ENCODE measurements at regions not wholly inside any gene's neighbourhood (a gene's known extent, or its start where the extent isn't known, plus 50 kb on each side); places are given as distances from the start of the nearest gene placed in this dataset.

DNA sequence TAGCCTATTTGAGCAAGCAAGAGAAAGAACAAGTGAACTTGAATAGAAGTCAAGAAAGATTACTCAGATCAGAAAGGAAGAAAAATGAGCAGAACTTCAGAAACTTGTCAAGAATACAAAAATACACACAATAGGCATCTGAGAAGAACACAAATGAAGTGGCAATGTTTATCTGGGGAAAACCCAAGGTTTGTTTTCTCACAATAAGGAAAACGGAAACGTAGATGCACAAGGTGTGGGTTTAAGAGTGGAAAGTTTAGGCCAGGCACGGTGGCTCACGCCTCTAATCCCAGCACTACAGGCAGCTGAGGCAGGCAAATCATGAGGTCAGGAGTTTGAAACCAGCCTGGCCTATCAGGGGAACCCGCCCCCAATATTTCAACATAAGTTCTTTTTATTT lies 159.5 kb upstream of the GYPC start:
- TF ChIP-seq, protein P1, sequence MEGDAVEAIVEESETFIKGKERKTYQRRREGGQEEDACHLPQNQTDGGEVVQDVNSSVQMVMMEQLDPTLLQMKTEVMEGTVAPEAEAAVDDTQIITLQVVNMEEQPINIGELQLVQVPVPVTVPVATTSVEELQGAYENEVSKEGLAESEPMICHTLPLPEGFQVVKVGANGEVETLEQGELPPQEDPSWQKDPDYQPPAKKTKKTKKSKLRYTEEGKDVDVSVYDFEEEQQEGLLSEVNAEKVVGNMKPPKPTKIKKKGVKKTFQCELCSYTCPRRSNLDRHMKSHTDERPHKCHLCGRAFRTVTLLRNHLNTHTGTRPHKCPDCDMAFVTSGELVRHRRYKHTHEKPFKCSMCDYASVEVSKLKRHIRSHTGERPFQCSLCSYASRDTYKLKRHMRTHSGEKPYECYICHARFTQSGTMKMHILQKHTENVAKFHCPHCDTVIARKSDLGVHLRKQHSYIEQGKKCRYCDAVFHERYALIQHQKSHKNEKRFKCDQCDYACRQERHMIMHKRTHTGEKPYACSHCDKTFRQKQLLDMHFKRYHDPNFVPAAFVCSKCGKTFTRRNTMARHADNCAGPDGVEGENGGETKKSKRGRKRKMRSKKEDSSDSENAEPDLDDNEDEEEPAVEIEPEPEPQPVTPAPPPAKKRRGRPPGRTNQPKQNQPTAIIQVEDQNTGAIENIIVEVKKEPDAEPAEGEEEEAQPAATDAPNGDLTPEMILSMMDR (IDR thresholded peaks at IDR 0.05), result no peak
- no peak for TF ChIP-seq POLR2A (IDR thresholded peaks at IDR 0.05)
- Histone ChIP-seq H3K9me3 (no peaks in the 10 kb centered on the region), H3K4me3 (replicated peaks in 1 of 3) (no peak overlapping the region), H3K36me3 (no peaks in the 10 kb centered on the region), H3K27ac (no peak overlapping the region), H3K4me1 (no peaks in the 10 kb centered on the region), H3K27me3 (no peaks in the 10 kb centered on the region)
- no peak for DNase-seq
- 91 to 95% methylated on average over 5 of the region's 5 CpGs for WGBS, 2 donors
- intact Hi-C loops (cut with DNase I), result no loop called here

DNA sequence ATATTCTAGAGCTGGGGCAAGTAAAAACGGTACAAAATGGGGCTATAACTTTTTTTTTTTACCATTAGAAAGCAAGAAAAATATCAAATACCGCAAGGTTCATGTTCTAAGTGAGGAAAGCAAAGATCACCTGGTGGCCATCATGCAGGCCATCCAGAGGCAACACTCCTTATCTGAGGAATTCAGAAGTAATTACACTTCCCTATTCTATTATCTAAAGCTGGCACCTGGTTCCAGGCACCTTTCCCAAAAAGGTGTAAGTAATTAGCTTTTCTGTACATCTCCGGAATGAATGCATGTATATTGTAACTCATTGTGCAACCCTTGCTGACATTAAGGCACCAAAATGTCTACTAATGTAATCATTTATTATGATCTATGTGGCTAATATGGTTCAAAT lies 152.5 kb upstream of the GYPC start:
- intact Hi-C loops (cut with DNase I), result no loop called here
- TF ChIP-seq POLR2A (IDR thresholded peaks at IDR 0.05), result no peak
- TF ChIP-seq, protein P1 (IDR thresholded peaks at IDR 0.05), result no peak
- Histone ChIP-seq H3K36me3 (no peaks in the 10 kb centered on the region), H3K4me3 (replicated peaks in 1 of 3) (no peak overlapping the region), H3K4me1 (no peaks in the 10 kb centered on the region), H3K27me3 (no peaks in the 10 kb centered on the region), H3K27ac (no peak overlapping the region), H3K9me3 (no peaks in the 10 kb centered on the region)
- DNase-seq, result no peak
- WGBS, 2 donors, result 75 to 81% methylated on average over 3 of the region's 3 CpGs

DNA sequence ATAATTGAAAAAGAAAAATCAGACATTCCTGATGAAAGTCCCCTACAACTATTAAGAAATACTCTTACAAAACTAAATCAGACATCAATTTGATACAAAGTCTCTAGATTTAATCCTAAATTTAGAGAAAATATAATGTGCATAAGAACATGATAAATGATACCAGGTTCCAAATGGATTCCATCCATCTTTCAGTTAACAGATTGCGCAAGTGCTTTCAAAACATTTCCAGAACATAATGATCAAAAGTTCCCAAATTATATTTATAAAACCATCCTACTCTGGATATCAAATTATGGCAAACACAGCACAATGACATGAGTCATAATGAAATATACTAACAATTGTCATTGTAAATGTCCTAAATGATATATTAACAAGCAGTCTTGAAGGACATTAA lies 151.0 kb upstream of the GYPC start:
- WGBS, 2 donors, result 94 to 97% methylated on average over 1 of the region's 1 CpG
- DNase-seq, result no peak
- Histone ChIP-seq H3K27ac (no peak overlapping the region), H3K9me3 (no peaks in the 10 kb centered on the region), H3K27me3 (no peaks in the 10 kb centered on the region), H3K4me1 (no peaks in the 10 kb centered on the region), H3K4me3 (replicated peaks in 1 of 3) (no peak overlapping the region), H3K36me3 (no peaks in the 10 kb centered on the region)
- intact Hi-C loops (cut with DNase I), result no loop called here
- TF ChIP-seq POLR2A (IDR thresholded peaks at IDR 0.05), result no peak
- TF ChIP-seq, protein P1 (IDR thresholded peaks at IDR 0.05), result no peak

DNA sequence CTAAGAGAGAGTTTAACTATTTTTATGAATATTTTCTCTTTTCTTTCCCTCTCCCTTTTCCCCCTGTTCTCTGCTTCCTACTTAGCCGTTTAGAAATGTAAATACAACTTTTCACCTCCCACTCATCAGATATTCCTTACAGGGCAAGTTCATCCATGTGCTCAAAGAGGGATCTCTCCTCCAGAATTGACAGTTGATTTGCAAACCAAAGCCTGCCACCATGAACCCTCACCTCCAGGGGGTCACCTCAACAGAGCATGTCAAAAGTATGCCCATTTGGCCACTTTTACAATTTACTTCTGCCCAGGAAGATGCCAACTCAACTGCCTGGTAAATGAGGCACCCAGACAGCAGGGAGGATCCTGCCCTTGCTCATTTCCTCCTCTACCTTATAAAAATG lies 149.2 kb upstream of the GYPC start:
- H3K4me1 ChIP-seq, result no peaks in the 10 kb centered on the region
- H3K27me3 ChIP-seq, result no peaks in the 10 kb centered on the region
- DNase-seq, result no peak
- H3K27ac ChIP-seq, result no peak overlapping the region
- H3K9me3 ChIP-seq, result no peaks in the 10 kb centered on the region
- H3K4me3 ChIP-seq (replicated peaks in 1 of 3), result no peak overlapping the region
- TF ChIP-seq, protein P1 (IDR thresholded peaks at IDR 0.05), result no peak
- TF ChIP-seq POLR2A (IDR thresholded peaks at IDR 0.05), result no peak
- intact Hi-C loops (cut with DNase I), result no loop called here
- WGBS, 2 donors, result 20 to 32% methylated on average over 1 of the region's 1 CpG
- H3K36me3 ChIP-seq, result no peaks in the 10 kb centered on the region

DNA sequence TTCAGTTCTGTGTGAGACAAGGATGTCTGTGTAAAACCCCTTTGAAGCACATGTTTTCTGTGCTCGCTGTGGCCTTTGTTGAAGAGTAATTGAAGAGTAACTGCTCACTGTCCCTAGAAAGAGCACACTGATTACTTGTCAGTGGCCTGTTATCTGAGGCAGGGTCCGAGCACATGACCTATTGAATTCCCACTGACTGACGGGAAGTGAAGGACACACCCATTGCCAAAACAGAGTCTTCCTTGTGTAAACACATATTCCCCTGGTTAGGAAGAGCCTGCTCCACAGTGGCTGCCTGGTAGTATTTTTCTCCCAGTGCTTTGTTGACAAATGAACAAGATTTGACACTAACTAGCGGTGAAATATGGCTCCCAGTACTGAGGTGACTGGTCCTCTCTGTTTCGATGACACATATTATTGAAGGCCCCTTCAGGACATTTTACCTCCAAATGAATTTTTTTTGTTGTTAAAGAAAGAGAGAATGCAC lies 148.5 kb upstream of the GYPC start:
- Histone ChIP-seq H3K9me3 (no peaks in the 10 kb centered on the region), H3K36me3 (no peaks in the 10 kb centered on the region), H3K27me3 (no peaks in the 10 kb centered on the region), H3K27ac (no peak overlapping the region), H3K4me1 (no peaks in the 10 kb centered on the region), H3K4me3 (replicated peaks in 1 of 3) (no peak overlapping the region)
- intact Hi-C loops (cut with DNase I), result no loop called here
- TF ChIP-seq POLR2A (IDR thresholded peaks at IDR 0.05), result no peak
- TF ChIP-seq, protein P1 (IDR thresholded peaks at IDR 0.05), result no peak
- DNase-seq, result no peak
- 57 to 60% methylated on average over 5 of the region's 5 CpGs for WGBS, 2 donors
